OCI-M2 (cell line): ENCODE measurements at regions not wholly inside any gene's neighbourhood (a gene's known extent, or its start where the extent isn't known, plus 50 kb on each side); places are given as distances from the start of the nearest gene placed in this dataset.

ENCODE experiments used
- DNase-seq: peaks from one replicate; lab custom pipeline; 2025; ENCODE audit not compliant: unreplicated experiment; lab: John Stamatoyannopoulos, UW

DNA sequence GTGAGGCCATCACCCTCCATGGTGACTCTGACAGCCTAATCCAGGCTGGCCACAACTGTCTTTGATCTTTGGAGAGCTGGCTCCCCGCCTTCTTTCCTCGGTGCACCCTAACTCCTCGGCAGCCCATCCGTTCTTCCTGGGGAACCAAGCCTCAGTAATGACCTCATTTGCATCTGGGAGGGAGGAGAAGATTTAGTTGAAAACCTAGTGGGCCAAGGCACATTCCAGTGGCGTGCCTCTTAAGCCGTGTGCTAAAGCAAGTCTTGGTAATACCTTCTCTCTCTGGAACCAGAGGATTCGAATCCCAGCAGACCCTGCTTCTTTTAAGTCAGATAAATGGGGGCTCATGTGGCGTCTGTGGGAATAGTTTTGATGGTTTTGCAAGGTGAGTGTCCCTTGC, 233.1 kb downstream of the EBLN2 start:
- DNase-seq = no peak

DNA sequence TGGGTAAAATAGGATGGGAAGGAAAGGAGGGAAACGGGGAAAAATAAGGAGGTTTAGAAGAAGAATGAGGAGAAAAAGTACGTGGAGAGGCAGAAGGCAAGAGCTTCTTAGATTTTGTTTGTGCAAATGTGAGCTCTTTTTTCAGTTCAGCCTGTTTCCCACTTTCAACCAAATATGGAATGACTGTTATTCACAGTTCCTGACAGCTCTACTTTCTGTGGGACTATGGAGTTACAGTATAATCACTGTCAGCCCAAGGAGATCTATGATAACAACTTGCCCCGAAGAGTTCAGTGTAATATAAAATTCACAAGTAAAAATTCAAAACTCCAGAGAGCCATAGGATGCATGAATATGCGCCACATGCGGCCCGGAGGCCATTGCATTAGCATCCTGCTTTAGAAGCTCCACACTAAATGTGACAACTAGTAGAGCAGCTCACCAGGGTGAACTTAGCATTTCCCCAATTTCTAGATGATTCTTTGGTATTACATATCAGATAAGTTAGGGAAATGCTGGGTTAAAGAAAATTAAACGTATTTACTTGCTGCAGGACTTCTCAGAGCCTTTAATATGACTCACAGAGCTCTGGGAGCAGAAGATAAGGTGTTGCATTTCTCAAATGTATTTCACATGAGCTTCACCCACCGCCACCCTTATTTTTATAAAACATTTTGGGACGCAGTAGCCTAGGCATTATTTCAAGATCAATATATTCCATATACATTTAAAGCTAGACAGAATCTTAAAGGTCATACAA, 234.6 kb downstream of the EBLN2 start:
- DNase-seq = no peak

DNA sequence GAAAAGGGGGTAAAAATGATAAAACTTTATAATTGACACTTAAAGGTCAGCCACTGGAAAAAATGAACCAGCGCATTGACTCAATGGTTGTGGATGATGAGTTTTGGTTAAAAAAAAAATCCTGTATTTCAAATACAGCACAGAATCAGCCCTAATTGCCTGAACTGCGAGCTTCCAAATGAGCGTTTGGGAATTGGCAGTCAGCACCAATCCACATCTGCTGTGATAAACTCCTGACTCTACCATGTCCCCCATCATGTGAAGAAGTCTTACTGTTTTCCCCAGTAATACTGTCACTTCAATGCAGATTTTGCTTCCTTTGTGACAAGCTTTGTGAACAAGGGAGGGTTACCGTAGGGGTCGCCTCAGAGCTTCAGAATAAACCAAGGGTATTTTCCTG, 235.4 kb downstream of the EBLN2 start:
- DNase-seq = no peak

DNA sequence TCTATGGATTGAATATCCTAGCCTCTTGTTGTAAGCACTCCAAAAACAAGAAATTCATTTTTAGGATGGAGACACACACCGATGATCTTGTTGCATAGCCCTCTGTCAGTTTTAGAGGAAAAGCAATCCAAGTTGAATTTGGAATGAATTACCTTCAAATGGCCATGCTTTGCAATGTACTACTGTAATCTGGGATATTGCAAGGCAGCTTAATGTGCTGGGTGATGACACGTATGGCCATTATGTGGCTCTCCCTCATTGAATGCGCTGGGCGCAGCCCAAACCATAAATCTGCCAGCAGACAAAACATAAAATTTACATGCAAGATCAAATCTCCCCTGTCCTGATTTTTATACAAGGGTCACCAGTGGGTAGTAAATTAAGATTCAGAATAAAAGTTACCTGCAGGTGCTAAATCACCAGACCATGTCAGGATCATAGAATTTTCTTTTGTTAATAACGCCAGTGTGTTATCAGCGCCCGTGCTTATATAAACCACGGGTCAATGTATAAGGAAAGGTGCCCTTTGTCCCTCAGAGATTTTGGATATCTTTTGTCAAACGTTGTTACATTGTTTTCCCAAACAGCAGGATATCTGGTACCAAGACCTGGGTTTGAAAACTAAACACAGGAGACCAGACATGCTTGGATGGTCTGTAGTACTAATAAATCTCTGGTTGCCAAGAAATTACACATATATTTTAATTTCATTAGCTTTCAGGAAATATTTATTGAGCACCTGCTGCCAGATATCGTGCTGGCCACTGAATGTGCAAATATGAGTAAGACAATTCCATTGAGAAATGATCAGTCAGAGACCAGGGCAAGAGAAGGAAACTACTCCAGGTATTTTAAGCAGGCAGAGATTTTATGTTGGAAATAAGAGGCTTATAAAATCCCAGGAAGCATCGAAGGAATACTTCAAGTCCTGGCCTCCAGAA, 237.1 kb downstream of the EBLN2 start:
- no peak for DNase-seq

DNA sequence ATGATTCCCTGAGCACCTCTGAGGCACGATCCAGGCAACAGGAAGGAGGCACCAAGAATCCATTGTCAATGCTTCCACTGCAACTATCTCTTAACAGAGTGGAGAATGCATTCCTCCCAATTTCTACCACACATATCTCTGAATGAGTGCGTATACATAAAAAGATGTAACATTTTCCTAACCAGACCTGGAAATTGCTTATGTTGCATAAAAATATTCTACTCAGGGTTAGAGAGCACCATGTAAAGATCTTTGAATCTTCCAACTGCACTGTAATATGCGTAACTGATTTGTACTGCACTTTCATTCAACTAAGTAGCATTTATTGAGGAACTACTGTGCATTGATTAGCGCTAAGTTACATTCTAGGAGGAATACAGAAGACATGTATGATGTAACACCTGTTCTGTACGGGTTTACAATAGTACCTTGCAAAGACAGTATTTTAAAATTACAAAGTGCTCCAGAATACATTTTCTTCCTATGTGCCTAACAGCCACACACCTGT, 237.8 kb downstream of the EBLN2 start:
- DNase-seq = no peak

DNA sequence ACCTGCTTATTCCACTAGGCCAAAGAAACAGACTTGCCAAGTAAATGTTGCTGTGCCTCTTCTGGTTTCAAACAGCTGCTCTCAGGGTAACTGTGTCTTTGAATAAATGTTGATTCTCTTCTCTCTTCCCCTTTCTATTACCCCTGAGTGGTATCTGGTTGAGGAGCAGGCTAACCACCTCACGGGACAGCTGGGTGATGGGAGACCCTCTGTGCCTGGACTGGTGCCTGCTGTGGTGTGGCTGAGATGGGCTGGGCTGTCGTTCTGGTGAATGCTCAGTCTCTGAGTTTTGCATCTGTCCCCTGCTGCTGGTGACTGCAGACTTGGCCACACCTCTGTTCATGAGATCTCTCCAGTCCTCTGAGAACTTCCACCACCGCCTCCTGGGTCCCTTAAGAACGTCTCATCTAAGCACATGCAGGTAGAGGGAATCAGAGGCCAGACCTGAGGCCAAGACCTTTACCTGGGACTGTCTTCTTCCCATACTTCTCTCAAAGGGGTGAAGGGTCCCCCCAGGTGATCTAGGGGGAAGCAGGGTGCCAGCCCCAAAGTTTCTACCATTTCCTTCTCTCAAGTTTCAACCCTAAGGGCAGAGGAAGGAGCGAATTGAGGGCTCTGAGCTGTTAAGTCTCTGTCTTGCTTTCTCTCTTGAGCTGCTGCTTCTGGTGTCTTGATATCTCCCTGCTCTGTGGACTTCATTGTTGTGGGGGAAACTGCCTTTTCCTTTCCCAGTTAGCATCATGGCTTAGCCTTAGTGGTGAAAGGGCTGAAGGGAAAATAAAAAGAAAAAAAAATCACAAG, 252.9 kb downstream of the EBLN2 start:
- no peak for DNase-seq

DNA sequence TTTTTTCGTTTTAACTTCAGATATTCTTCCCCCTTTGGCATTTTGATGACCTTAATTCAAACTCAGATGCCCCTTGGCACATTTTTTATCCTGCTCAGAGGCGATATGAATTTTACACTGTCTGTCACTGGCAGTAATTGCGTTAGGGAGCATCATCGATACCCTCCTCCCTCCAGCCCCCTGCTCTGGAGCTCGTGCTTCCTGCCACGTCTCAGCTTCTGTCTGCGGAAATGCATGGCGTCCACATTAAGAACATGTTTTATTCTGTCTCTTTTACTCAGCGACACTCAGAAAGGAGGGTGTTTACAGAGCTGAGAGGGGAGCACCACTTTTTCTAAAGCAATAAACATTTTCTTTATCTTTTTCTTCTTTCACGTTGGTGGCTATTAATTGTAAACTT, 254.2 kb downstream of the EBLN2 start:
- DNase-seq = no peak

DNA sequence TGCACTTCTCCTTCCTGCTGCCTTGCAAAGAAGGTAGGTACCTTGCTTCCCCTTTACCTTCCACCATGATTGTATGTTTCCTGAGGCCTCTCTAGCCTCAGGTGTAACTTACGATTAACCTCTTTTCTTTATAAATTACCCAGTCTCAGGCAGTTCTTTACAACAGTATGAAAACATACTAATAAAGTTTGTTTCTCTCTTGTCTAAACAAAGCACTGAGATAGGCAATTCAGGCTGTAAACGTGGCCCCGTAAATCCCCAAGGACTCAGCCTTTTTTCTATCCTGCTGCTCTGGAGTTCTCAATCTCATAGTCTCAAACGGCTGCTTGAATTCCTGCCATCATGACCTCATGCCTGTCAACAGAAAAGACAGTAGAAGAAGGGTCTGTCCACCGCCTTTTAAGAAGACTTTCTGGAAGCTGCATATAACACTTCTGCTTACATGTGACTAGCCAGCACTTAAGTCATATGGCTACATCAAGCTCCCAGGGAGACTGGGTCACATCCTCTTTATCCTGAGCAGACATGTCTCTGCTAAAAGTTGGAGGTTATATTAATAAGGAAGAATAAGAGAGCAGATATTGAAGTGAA, 257.8 kb downstream of the EBLN2 start:
- DNase-seq = no peak

DNA sequence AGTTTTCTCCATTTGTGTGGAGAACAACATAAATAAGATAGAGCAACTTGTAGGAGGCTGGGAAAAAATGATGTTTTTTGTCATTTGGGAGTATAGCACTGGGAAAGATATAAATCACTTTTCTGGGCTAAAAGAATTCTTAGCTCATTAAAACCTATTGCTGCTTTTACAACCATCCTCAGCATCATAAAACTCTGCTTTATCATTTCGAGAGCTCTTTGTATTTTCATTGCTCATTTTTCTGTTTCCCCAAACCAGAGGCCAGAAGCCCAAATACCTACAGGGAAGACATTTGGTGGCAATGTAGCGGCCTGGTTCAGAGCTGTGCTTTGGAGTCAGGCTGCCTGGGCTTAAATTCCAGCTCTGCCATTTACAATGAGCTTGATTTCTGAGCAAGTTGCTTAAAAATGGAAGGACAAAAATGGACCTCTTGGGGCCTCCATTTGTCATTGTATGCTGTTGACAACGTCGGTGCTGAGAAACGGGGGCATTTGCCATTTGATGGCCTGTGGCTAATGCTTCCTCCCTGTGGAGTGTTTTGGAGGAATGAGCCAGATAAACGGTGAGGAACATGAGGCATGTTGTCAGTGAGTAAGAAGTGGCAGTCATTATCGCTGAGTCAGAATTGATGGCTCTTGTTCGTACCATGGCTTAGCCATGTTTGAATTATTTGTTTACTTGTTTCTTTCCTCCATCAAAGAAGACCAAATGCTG, 260.0 kb downstream of the EBLN2 start:
- no peak for DNase-seq

DNA sequence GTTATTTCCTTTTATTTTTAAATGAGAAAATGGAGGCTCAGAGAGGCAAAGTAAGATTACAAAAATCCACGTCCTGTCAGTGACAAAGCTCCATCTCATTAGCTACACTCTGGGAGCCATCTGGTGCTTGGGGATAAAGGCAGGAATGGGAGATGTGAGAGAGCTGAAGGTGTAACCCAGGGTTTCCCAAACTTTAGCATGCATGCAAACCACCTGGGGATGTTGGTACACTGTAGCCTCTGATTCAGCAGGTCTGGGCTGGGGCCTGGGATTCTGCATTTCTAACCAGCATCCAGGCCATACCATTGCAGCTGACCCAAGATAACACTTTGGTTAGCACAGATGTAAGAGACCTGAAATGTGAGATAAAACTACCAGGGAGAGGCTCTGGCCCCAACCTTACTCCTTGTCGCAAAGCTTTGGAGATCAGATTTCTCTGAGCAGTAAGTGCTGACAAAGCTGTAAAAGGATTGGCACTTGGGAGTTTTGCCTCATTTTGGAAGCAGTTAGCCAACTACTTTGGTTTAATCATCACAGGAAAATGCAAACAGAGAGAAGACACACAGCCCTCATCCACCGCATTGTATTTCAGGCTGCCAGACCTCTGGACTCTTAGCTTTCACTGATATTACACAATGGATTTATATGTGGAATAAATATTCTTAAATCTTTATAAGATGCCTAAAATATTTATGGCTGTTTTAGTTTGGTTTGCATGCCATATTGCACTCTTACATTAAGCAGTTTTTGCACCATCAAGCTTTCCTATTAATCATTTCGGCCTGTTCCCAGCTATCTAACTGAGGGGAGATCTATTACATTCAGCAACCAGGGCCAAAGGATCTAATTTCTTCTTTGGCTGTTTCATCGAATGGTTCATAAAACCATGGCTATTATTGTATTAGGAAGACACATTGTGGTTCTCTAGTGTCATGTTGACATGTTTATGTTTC, 263.0 kb downstream of the EBLN2 start:
- DNase-seq = no peak

DNA sequence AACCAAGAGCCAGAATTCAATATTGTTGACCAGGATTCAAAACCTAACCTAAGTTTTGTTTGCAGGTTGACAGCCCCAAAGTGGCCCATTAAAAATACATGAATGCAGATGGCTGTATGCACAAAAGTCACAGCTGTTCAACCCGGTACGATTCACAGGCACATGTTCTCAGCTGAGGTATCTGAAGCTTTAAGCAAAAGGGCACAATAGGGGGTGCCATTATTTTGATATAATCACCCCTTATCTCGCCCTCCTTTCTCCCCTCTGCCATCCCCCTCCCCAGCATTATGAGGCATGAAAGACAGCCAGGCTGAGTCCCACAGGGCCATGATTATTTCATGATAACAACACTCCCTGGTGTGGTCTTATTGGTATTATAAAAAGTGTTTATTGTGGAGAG, 264.9 kb downstream of the EBLN2 start:
- DNase-seq = no peak

DNA sequence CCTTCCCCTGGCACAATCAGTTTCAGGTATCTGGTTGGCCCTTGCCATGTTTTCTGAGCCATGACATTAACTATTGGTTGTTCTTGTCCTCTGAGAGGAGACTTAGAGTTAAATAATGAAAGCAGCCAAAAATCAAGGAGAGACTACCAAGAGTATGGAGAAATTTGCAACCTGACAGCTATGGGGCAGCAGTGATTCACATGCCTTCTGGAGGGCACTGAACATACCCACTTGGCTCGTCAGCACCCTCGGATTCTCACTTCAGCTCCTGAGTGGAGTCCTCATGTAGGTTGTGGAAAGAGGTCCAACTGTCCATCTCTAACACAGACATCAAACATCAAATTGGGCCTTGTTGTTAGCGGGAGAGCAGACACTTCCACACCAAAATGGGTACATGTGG, 265.6 kb downstream of the EBLN2 start:
- no peak for DNase-seq
